H1 (cell line): ENCODE measurements at regions not wholly inside any gene's neighbourhood (a gene's known extent, or its start where the extent isn't known, plus 50 kb on each side); places are given as distances from the start of the nearest gene placed in this dataset.

Experiments used
- CTCF ChIA-PET: fragments of 300-600 bp; sonication (Branson Sonifier 250); formaldehyde crosslinking; loops from one replicate; lab custom pipeline; 2021; ENCODE audit not compliant: partially characterized antibody; lab: Charles Lee
- POLR2A ChIA-PET: fragments of 300-600 bp; sonication (Branson Sonifier 250); formaldehyde crosslinking; loops from one replicate; lab custom pipeline; 2021; ENCODE audit warnings: inconsistent platforms; ENCODE audit not compliant: partially characterized antibody; lab: Charles Lee
- DNase-seq, 2 experiments: peaks; one replicate each; pipeline versions ENCODE4 v3.0.0 to v3.0.0-alpha.2; 2010 to 2022; ENCODE audit warnings: low spot score in 2 of 2, low read depth in 1 of 2, mixed read lengths in 1 of 2
- FAIRE-seq: peaks from 2 replicates; lab custom pipeline; 2011; peaks lifted over from hg19 to GRCh38; lab: Jason Lieb, UNC
- H2AFZ ChIP-seq: 2 replicates; pipeline ENCODE4 v1.8.1; 2012; ENCODE audit warnings: low read length, inconsistent platforms
- H2AK5ac ChIP-seq: 2 replicates; pipeline ENCODE4 v1.6.1; 2013; ENCODE audit warnings: low read depth, low read length
- H2BK120ac ChIP-seq: replicated peaks from 2 replicates; pipeline ENCODE3; 2013; ENCODE audit warnings: low read depth, low read length, inconsistent platforms
- H2BK12ac ChIP-seq: 2 replicates; pipeline ENCODE4 v1.6.1; 2013; ENCODE audit warnings: low read depth, low read length
- H2BK15ac ChIP-seq: 2 replicates; pipeline ENCODE4 v1.6.1; 2013; ENCODE audit warnings: low read length
- H2BK20ac ChIP-seq: 2 replicates; pipeline ENCODE4 v1.6.1; 2013; ENCODE audit warnings: low read length
- H2BK5ac ChIP-seq: 2 replicates; pipeline ENCODE4 v1.6.1; 2013; ENCODE audit warnings: low read depth, low read length
- H3K14ac ChIP-seq: 2 replicates; pipeline ENCODE4 v1.6.1; 2013; ENCODE audit warnings: inconsistent platforms; ENCODE audit not compliant: insufficient read length
- H3K18ac ChIP-seq: 2 replicates; pipeline ENCODE4 v1.6.1; 2013; ENCODE audit warnings: low read length; ENCODE audit errors: extremely low read depth
- H3K23ac ChIP-seq: 2 replicates; pipeline ENCODE4 v1.6.1; 2013; ENCODE audit warnings: inconsistent platforms; ENCODE audit not compliant: insufficient read length
- H3K23me2 ChIP-seq: 2 replicates; pipeline ENCODE4 v1.6.1; 2013; ENCODE audit warnings: low read depth, low read length
- H3K27ac ChIP-seq: 2 replicates; pipeline ENCODE4 v1.6.1; 2011; ENCODE audit warnings: low read depth, low read length, inconsistent platforms
- H3K27me3 ChIP-seq, 4 experiments: replicated peaks in 1 of 4; 1 replicate in 1 of 4; 2 replicates in 3 of 4; pipeline versions ENCODE4 v1.6.1 to v1.8.1; 2011 to 2013; ENCODE audit warnings: low read length in 3 of 4, mild to moderate bottlenecking in 3 of 4, inconsistent platforms in 2 of 4, mixed read lengths in 2 of 4, moderate library complexity in 1 of 4; ENCODE audit not compliant: control insufficient read depth in 3 of 4, insufficient read depth in 3 of 4; ENCODE audit errors: extremely low read depth in 1 of 4
- H3K36me3 ChIP-seq, 4 experiments: 2 replicates each; pipeline versions ENCODE4 v1.6.1 to v1.8.1; 2011 to 2013; ENCODE audit warnings: mild to moderate bottlenecking in 4 of 4, low read length in 3 of 4, moderate library complexity in 2 of 4, control low read depth in 1 of 4, inconsistent platforms in 1 of 4; ENCODE audit not compliant: insufficient read depth in 4 of 4, control insufficient read depth in 2 of 4
- H3K4ac ChIP-seq: replicated peaks from 2 replicates; pipeline ENCODE3; 2013; ENCODE audit warnings: low read length, low read depth, mixed read lengths, inconsistent platforms; ENCODE audit not compliant: insufficient read length
- H3K4me1 ChIP-seq, 4 experiments: replicated peaks in 1 of 4; 1 replicate in 1 of 4; 2 replicates in 3 of 4; pipeline versions ENCODE4 v1.6.1 to v1.8.1; 2011 to 2013; ENCODE audit warnings: low read length in 3 of 4, inconsistent platforms in 2 of 4, mixed read lengths in 1 of 4; ENCODE audit not compliant: insufficient read depth in 4 of 4, control insufficient read depth in 3 of 4
- H3K4me2 ChIP-seq, 2 experiments: 2 replicates each; pipeline versions ENCODE4 v1.6.1 to v1.8.1; 2011 to 2013; ENCODE audit warnings: low read depth in 2 of 2, low read length in 2 of 2, control low read depth in 1 of 2, inconsistent platforms in 1 of 2, mild to moderate bottlenecking in 1 of 2; ENCODE audit not compliant: insufficient read depth in 1 of 2
- H3K4me3 ChIP-seq, 4 experiments: fragments of 200-600, 300-600 bp in 1 of 4; sonication (generic), shearing (Covaris generic), sonication (Bioruptor Twin) in 1 of 4; 2 replicates each; pipeline versions ENCODE4 v1.5.1 to v1.8.1; 2011 to 2016; ENCODE audit warnings: low read length in 4 of 4, low read depth in 3 of 4, control low read depth in 2 of 4, inconsistent platforms in 2 of 4, mild to moderate bottlenecking in 2 of 4, mixed read lengths in 1 of 4, moderate library complexity in 1 of 4; ENCODE audit not compliant: insufficient read depth in 2 of 4; ENCODE audit errors: extremely low read depth in 1 of 4
- H3K56ac ChIP-seq: replicated peaks from 2 replicates; pipeline ENCODE3; 2013; ENCODE audit warnings: low read depth, mild to moderate bottlenecking, mixed read lengths, low read length, inconsistent platforms; ENCODE audit not compliant: insufficient read length
- H3K79me1 ChIP-seq: 2 replicates; pipeline ENCODE4 v1.6.1; 2013; ENCODE audit warnings: low read depth, low read length, control low read depth
- H3K79me2 ChIP-seq, 2 experiments: 2 replicates each; pipeline versions ENCODE4 v1.6.1 to v1.8.1; 2012 to 2013; ENCODE audit warnings: low read length in 2 of 2, mild to moderate bottlenecking in 2 of 2, inconsistent platforms in 1 of 2; ENCODE audit not compliant: insufficient read depth in 2 of 2, control insufficient read depth in 1 of 2
- H3K9ac ChIP-seq, 4 experiments: replicated peaks in 1 of 4; 1 replicate in 1 of 4; 2 replicates in 3 of 4; pipeline versions ENCODE4 v1.6.1 to v1.8.1; 2011 to 2013; ENCODE audit warnings: low read depth in 3 of 4, low read length in 3 of 4, control low read depth in 2 of 4, mild to moderate bottlenecking in 2 of 4, moderate library complexity in 2 of 4, inconsistent platforms in 1 of 4; ENCODE audit errors: extremely low read depth in 1 of 4
- H3K9me3 ChIP-seq, 2 experiments: 2 replicates each; pipeline versions ENCODE4 v1.6.1 to v1.8.1; 2012 to 2013; ENCODE audit warnings: mild to moderate bottlenecking in 2 of 2, moderate library complexity in 2 of 2, control low read depth in 1 of 2, inconsistent platforms in 1 of 2, low read depth in 1 of 2, low read length in 1 of 2, mixed read lengths in 1 of 2; ENCODE audit not compliant: insufficient read depth in 2 of 2
- H4K20me1 ChIP-seq, 2 experiments: replicated peaks in 1 of 2; 2 replicates each; pipeline versions ENCODE3 to v1.8.1; 2011 to 2013; ENCODE audit warnings: inconsistent platforms in 2 of 2, low read length in 2 of 2, mild to moderate bottlenecking in 1 of 2; ENCODE audit not compliant: insufficient read depth in 2 of 2, control insufficient read depth in 1 of 2
- H4K5ac ChIP-seq: 2 replicates; pipeline ENCODE4 v1.6.1; 2013; ENCODE audit warnings: low read length, low read depth, mixed read lengths, inconsistent platforms; ENCODE audit not compliant: insufficient read length
- H4K8ac ChIP-seq: 2 replicates; pipeline ENCODE4 v1.8.0; 2013; ENCODE audit warnings: mild to moderate bottlenecking, moderate library complexity, low read length, inconsistent platforms; ENCODE audit not compliant: insufficient read depth; ENCODE audit errors: extremely low read depth
- H4K91ac ChIP-seq: replicated peaks from 2 replicates; pipeline ENCODE3; 2013; ENCODE audit warnings: low read length, mixed read lengths, inconsistent platforms; ENCODE audit not compliant: insufficient read length
- CEBPB ChIP-seq: IDR thresholded peaks from 2 replicates; pipeline ENCODE4 v1.6.1; 2012; ENCODE audit warnings: low read depth, low read length
- EZH2 ChIP-seq: fragments of 200-600 bp; sonication (generic); IDR thresholded peaks from 2 replicates; pipeline ENCODE4 v1.7.1; 2012; ENCODE audit warnings: low read depth, mild to moderate bottlenecking, moderate library complexity, low read length, inconsistent platforms; ENCODE audit not compliant: severe bottlenecking
- KDM5A ChIP-seq: fragments of 200-600 bp; IDR thresholded peaks from 2 replicates; pipeline ENCODE4 v1.7.1; 2012; ENCODE audit warnings: mild to moderate bottlenecking, low read length, inconsistent platforms, mixed read lengths
- NRF1 ChIP-seq: IDR thresholded peaks from 2 replicates; pipeline ENCODE4 v1.6.1; 2011; ENCODE audit warnings: mild to moderate bottlenecking, low read depth, low read length, improper control_type of control experiment
- RXRA ChIP-seq: IDR thresholded peaks from 2 replicates; pipeline ENCODE4 v1.6.1; 2011; ENCODE audit warnings: low read depth, mild to moderate bottlenecking, low read length, moderate library complexity; ENCODE audit not compliant: insufficient read depth
- SIN3A ChIP-seq, 2 experiments: IDR thresholded peaks in 1 of 2; conservative IDR thresholded peaks in 1 of 2; 2 replicates each; pipeline ENCODE4 v1.6.1; 2011 to 2012; ENCODE audit warnings: low read length in 2 of 2, improper control_type of control experiment in 1 of 2, low read depth in 1 of 2, mild to moderate bottlenecking in 1 of 2
- SUZ12 ChIP-seq: fragments of 200-600 bp; sonication (generic); IDR thresholded peaks from 2 replicates; pipeline ENCODE4 v1.6.1; 2012; ENCODE audit warnings: mild to moderate bottlenecking, inconsistent platforms, low read length, moderate library complexity, mixed read lengths
- ZNF274 ChIP-seq: IDR thresholded peaks from 2 replicates; pipeline ENCODE4 v1.7.0; 2012; ENCODE audit warnings: low read length, borderline replicate concordance; ENCODE audit errors: extremely low read depth
- WGBS, 2 experiments: shearing (Covaris generic) in 1 of 2; methylation state at CpG; one replicate each; pipeline versions ENCODE4 v1.1.6 to v1.1.7; 2013 to 2015; ENCODE audit warnings: low lambda C conversion rate in 2 of 2, mixed read lengths in 2 of 2, inconsistent platforms in 1 of 2, low coverage in 1 of 2, missing lambda C conversion rate in 1 of 2; ENCODE audit not compliant: insufficient replicate concordance in 2 of 2, insufficient coverage in 1 of 2, insufficient read length in 1 of 2; ENCODE audit errors: extremely low coverage in 1 of 2, missing lambda C conversion rate in 1 of 2; 5-methylcytosine and 5-hydroxymethylcytosine counted together

- peaks cover 19 to 26% of the 10 kb centered on the region in 2 experiments; a peak in 3 of 4 replicates for H3K9me3 ChIP-seq
- H3K4me3 ChIP-seq, result no peak overlapping the region
- no peaks in the 10 kb centered on the region for H3K79me2 ChIP-seq
- no peak overlapping the region for H3K56ac ChIP-seq
- no peaks in the 10 kb centered on the region for H3K79me1 ChIP-seq
- H3K23me2 ChIP-seq, result no peaks in the 10 kb centered on the region
- H3K27me3 ChIP-seq, result no peaks in the 10 kb centered on the region
- H2AFZ ChIP-seq, result no peak overlapping the region
- no peak for FAIRE-seq
- no peak overlapping the region for H2AK5ac ChIP-seq
- no peaks in the 10 kb centered on the region for H3K36me3 ChIP-seq
- no peak overlapping the region for H4K5ac ChIP-seq
- DNase-seq, result no peak
- H2BK12ac ChIP-seq, result no peak overlapping the region
- H3K18ac ChIP-seq, result no peak overlapping the region
- 96% methylated on average over 2 of the region's 2 CpGs; no CpG with 5 or more reads in 1 of the 2 experiments for WGBS, 2 experiments
- no peak overlapping the region for H2BK20ac ChIP-seq
- no peak overlapping the region for H3K14ac ChIP-seq
- H2BK5ac ChIP-seq, result no peak overlapping the region
- no peak for TF ChIP-seq ZNF274
- no peak for TF ChIP-seq EZH2
- no peak for TF ChIP-seq SUZ12
- no peak for TF ChIP-seq RXRA
- no peak for TF ChIP-seq NRF1
- no peak for TF ChIP-seq SIN3A (conservative IDR thresholded peaks at IDR 0.05 in 1 of 2, IDR thresholded peaks at IDR 0.05 in 1 of 2; ENCODE audit: low read depth in 1 of 2, low read length in 2 of 2)
- TF ChIP-seq CEBPB, result no peak
- TF ChIP-seq KDM5A, result no peak
- no peak overlapping the region for H2BK120ac ChIP-seq
- H4K8ac ChIP-seq, result no peak overlapping the region
- H3K27ac ChIP-seq, result no peak overlapping the region
- H4K91ac ChIP-seq, result no peak overlapping the region
- H3K23ac ChIP-seq, result no peak overlapping the region
- POLR2A ChIA-PET, result no interaction called here
- H3K4me1 ChIP-seq, result no peaks in the 10 kb centered on the region
- H3K9ac ChIP-seq, result no peak overlapping the region
- no peak overlapping the region for H3K4ac ChIP-seq
- H2BK15ac ChIP-seq, result no peak overlapping the region
- no peaks in the 10 kb centered on the region for H4K20me1 ChIP-seq
- no peak overlapping the region for H3K4me2 ChIP-seq
- CTCF ChIA-PET, result no interaction called here
Measured at GRCh38 chr22:47957649-47958048, 1195.2 kb downstream of the TBC1D22A start.
